ENCODE measurements at regions not wholly inside any gene's neighbourhood (a gene's known extent, or its start where the extent isn't known, plus 50 kb on each side); places are given as distances from the start of the nearest gene placed in this dataset.
A peak's percentile ranks its signal among the peaks of the same experiment; 100 is the strongest.

GRCh38 chr9:95815961-95816360, 59.5 kb upstream of the ERCC6L2 start:
- Histone ChIP-seq H3K4me3 (ENCODE audit: low read length) (no peak overlapping the region), H3K23ac (ENCODE audit: low read length) (no peak overlapping the region), H4K8ac (ENCODE audit: low read depth, low read length) (no peak overlapping the region), H2BK120ac (ENCODE audit: low read depth, low read length) (no peak overlapping the region), H3K18ac (ENCODE audit: low read length) (peak overlapping the region; percentile 12), H3K36me3 (ENCODE audit: control insufficient read depth, insufficient read depth, low read length) (no peaks in the 10 kb centered on the region), H2AK5ac (ENCODE audit: low read length) (no peak overlapping the region), H3K9ac (ENCODE audit: low read length) (no peak overlapping the region), H3K4me1 (ENCODE audit: control insufficient read depth, low read depth, low read length) (peaks cover 11% of the 10 kb centered on the region), H4K5ac (ENCODE audit: low read length) (no peak overlapping the region), H2BK5ac (ENCODE audit: low read length) (no peak overlapping the region), H3K27ac (ENCODE audit: low read depth, low read length) (no peak overlapping the region), H3K56ac (ENCODE audit: low read length) (peak overlapping the region; percentile 53), H3K4ac (ENCODE audit: low read depth, low read length) (no peak overlapping the region), H3K27me3 (ENCODE audit: insufficient read depth, low read length, poor library complexity) (no peaks in the 10 kb centered on the region), H3K4me2 (ENCODE audit: low read length) (no peak overlapping the region), H3K79me1 (ENCODE audit: low read length) (no peaks in the 10 kb centered on the region), H3K79me2 (ENCODE audit: control insufficient read depth, insufficient read depth, low read length) (no peaks in the 10 kb centered on the region), H2BK15ac (replicated peaks; ENCODE audit: low read depth) (no peak overlapping the region)
- DNase-seq: no peak
- no CpG with 5 or more reads among the region's 17 CpGs for WGBS (ENCODE audit: extremely low coverage, insufficient coverage, low lambda C conversion rate)

GRCh38 chr9:95815133-95815532, 60.4 kb upstream of the ERCC6L2 start:
- peak overlapping the region; percentile 1 for H2AK5ac ChIP-seq (ENCODE audit: low read length)

GRCh38 chr9:95813923-95814322, 61.6 kb upstream of the ERCC6L2 start:
- H3K36me3 ChIP-seq (ENCODE audit: control insufficient read depth, insufficient read depth, low read length): no peaks in the 10 kb centered on the region
- peaks cover 8% of the 10 kb centered on the region for H3K4me1 ChIP-seq (ENCODE audit: control insufficient read depth, low read depth, low read length)
- no peak overlapping the region for H3K4me3 ChIP-seq (ENCODE audit: low read length)
- H4K8ac ChIP-seq (ENCODE audit: low read depth, low read length): no peak overlapping the region
- no peak for DNase-seq
- no peak overlapping the region for H3K56ac ChIP-seq (ENCODE audit: low read length)
- H2BK120ac ChIP-seq (ENCODE audit: low read depth, low read length): no peak overlapping the region
- H3K4me2 ChIP-seq (ENCODE audit: low read length): no peak overlapping the region
- no peak overlapping the region for H3K9ac ChIP-seq (ENCODE audit: low read length)
- peak overlapping the region; percentile 52 for H3K27ac ChIP-seq (ENCODE audit: low read depth, low read length)
- H2BK5ac ChIP-seq (ENCODE audit: low read length): no peak overlapping the region
- no peaks in the 10 kb centered on the region for H3K79me2 ChIP-seq (ENCODE audit: control insufficient read depth, insufficient read depth, low read length)
- H4K5ac ChIP-seq (ENCODE audit: low read length): no peak overlapping the region
- no peak overlapping the region for H3K23ac ChIP-seq (ENCODE audit: low read length)
- H2BK15ac ChIP-seq (replicated peaks; ENCODE audit: low read depth): no peak overlapping the region
- no peaks in the 10 kb centered on the region for H3K27me3 ChIP-seq (ENCODE audit: insufficient read depth, low read length, poor library complexity)
- H2AK5ac ChIP-seq (ENCODE audit: low read length): no peak overlapping the region
- peak overlapping the region; percentile 3 for H3K18ac ChIP-seq (ENCODE audit: low read length)
- no peak overlapping the region for H3K4ac ChIP-seq (ENCODE audit: low read depth, low read length)
- no peaks in the 10 kb centered on the region for H3K79me1 ChIP-seq (ENCODE audit: low read length)

More at GRCh38 chr9:95815133-95815532, 60.4 kb upstream of the ERCC6L2 start:
- Histone ChIP-seq H3K4me2 (ENCODE audit: low read length) (no peak overlapping the region), H2BK120ac (ENCODE audit: low read depth, low read length) (no peak overlapping the region), H3K27me3 (ENCODE audit: insufficient read depth, low read length, poor library complexity) (no peaks in the 10 kb centered on the region), H2BK5ac (ENCODE audit: low read length) (peak overlapping the region; percentile 81), H3K4me1 (ENCODE audit: control insufficient read depth, low read depth, low read length) (peaks cover 11% of the 10 kb centered on the region), H4K5ac (ENCODE audit: low read length) (no peak overlapping the region), H3K79me2 (ENCODE audit: control insufficient read depth, insufficient read depth, low read length) (no peaks in the 10 kb centered on the region), H3K79me1 (ENCODE audit: low read length) (no peaks in the 10 kb centered on the region), H3K9ac (ENCODE audit: low read length) (no peak overlapping the region), H3K4ac (ENCODE audit: low read depth, low read length) (no peak overlapping the region), H3K23ac (ENCODE audit: low read length) (no peak overlapping the region), H3K4me3 (ENCODE audit: low read length) (no peak overlapping the region), H3K56ac (ENCODE audit: low read length) (peak overlapping the region; percentile 54), H4K8ac (ENCODE audit: low read depth, low read length) (no peak overlapping the region), H2BK15ac (replicated peaks; ENCODE audit: low read depth) (no peak overlapping the region), H3K18ac (ENCODE audit: low read length) (peak overlapping the region; percentile 51), H3K36me3 (ENCODE audit: control insufficient read depth, insufficient read depth, low read length) (no peaks in the 10 kb centered on the region), H3K27ac (ENCODE audit: low read depth, low read length) (peak overlapping the region; percentile 36)
- no peak for DNase-seq
- WGBS (ENCODE audit: extremely low coverage, insufficient coverage, low lambda C conversion rate): 100% methylated on average over 2 of the region's 17 CpGs

GRCh38 chr9:95810814-95811213, 64.7 kb upstream of the ERCC6L2 start:
- Histone ChIP-seq H3K36me3 (ENCODE audit: control insufficient read depth, insufficient read depth, low read length) (no peaks in the 10 kb centered on the region), H3K4ac (ENCODE audit: low read depth, low read length) (no peak overlapping the region), H3K4me1 (ENCODE audit: control insufficient read depth, low read depth, low read length) (peaks cover 5% of the 10 kb centered on the region), H3K56ac (ENCODE audit: low read length) (no peak overlapping the region), H2AK5ac (ENCODE audit: low read length) (no peak overlapping the region), H4K5ac (ENCODE audit: low read length) (no peak overlapping the region), H3K4me2 (ENCODE audit: low read length) (no peak overlapping the region), H3K4me3 (ENCODE audit: low read length) (no peak overlapping the region), H2BK5ac (ENCODE audit: low read length) (no peak overlapping the region), H3K18ac (ENCODE audit: low read length) (peak overlapping the region; percentile 41), H3K79me1 (ENCODE audit: low read length) (no peaks in the 10 kb centered on the region), H4K8ac (ENCODE audit: low read depth, low read length) (no peak overlapping the region), H3K27ac (ENCODE audit: low read depth, low read length) (no peak overlapping the region), H3K23ac (ENCODE audit: low read length) (no peak overlapping the region), H3K27me3 (ENCODE audit: insufficient read depth, low read length, poor library complexity) (no peaks in the 10 kb centered on the region), H2BK15ac (replicated peaks; ENCODE audit: low read depth) (no peak overlapping the region), H2BK120ac (ENCODE audit: low read depth, low read length) (no peak overlapping the region), H3K9ac (ENCODE audit: low read length) (no peak overlapping the region), H3K79me2 (ENCODE audit: control insufficient read depth, insufficient read depth, low read length) (no peaks in the 10 kb centered on the region)
- DNase-seq: no peak

GRCh38 chr9:95810133-95810532, 65.4 kb upstream of the ERCC6L2 start:
- Histone ChIP-seq H3K23ac (ENCODE audit: low read length) (no peak overlapping the region), H2BK15ac (replicated peaks; ENCODE audit: low read depth) (no peak overlapping the region), H3K4me1 (ENCODE audit: control insufficient read depth, low read depth, low read length) (peaks cover 5% of the 10 kb centered on the region), H4K8ac (ENCODE audit: low read depth, low read length) (no peak overlapping the region), H3K27me3 (ENCODE audit: insufficient read depth, low read length, poor library complexity) (no peaks in the 10 kb centered on the region), H3K79me1 (ENCODE audit: low read length) (no peaks in the 10 kb centered on the region), H3K56ac (ENCODE audit: low read length) (no peak overlapping the region), H2BK5ac (ENCODE audit: low read length) (no peak overlapping the region), H3K4ac (ENCODE audit: low read depth, low read length) (no peak overlapping the region), H3K27ac (ENCODE audit: low read depth, low read length) (no peak overlapping the region), H3K79me2 (ENCODE audit: control insufficient read depth, insufficient read depth, low read length) (no peaks in the 10 kb centered on the region), H3K36me3 (ENCODE audit: control insufficient read depth, insufficient read depth, low read length) (no peaks in the 10 kb centered on the region), H2BK120ac (ENCODE audit: low read depth, low read length) (no peak overlapping the region), H2AK5ac (ENCODE audit: low read length) (no peak overlapping the region), H4K5ac (ENCODE audit: low read length) (no peak overlapping the region), H3K4me3 (ENCODE audit: low read length) (no peak overlapping the region), H3K4me2 (ENCODE audit: low read length) (no peak overlapping the region), H3K18ac (ENCODE audit: low read length) (no peak overlapping the region), H3K9ac (ENCODE audit: low read length) (no peak overlapping the region)
- no CpG with 5 or more reads among the region's 3 CpGs for WGBS (ENCODE audit: extremely low coverage, insufficient coverage, low lambda C conversion rate)
- no peak for DNase-seq

- no peak overlapping the region for H3K4me3 ChIP-seq (ENCODE audit: low read length)
- H2BK5ac ChIP-seq (ENCODE audit: low read length): no peak overlapping the region
- no peaks in the 10 kb centered on the region for H3K27me3 ChIP-seq (ENCODE audit: insufficient read depth, low read length, poor library complexity)
- H2BK120ac ChIP-seq (ENCODE audit: low read depth, low read length): no peak overlapping the region
- no CpG with 5 or more reads among the region's 2 CpGs for WGBS (ENCODE audit: extremely low coverage, insufficient coverage, low lambda C conversion rate)
- no peaks in the 10 kb centered on the region for H3K79me2 ChIP-seq (ENCODE audit: control insufficient read depth, insufficient read depth, low read length)
- no peak overlapping the region for H2AK5ac ChIP-seq (ENCODE audit: low read length)
- no peak overlapping the region for H4K8ac ChIP-seq (ENCODE audit: low read depth, low read length)
- no peak overlapping the region for H3K4ac ChIP-seq (ENCODE audit: low read depth, low read length)
- H4K5ac ChIP-seq (ENCODE audit: low read length): no peak overlapping the region
- H2BK15ac ChIP-seq (replicated peaks; ENCODE audit: low read depth): no peak overlapping the region
- H3K23ac ChIP-seq (ENCODE audit: low read length): no peak overlapping the region
- H3K4me1 ChIP-seq (ENCODE audit: control insufficient read depth, low read depth, low read length): peaks cover under 1% of the 10 kb centered on the region
- H3K56ac ChIP-seq (ENCODE audit: low read length): no peak overlapping the region
- H3K36me3 ChIP-seq (ENCODE audit: control insufficient read depth, insufficient read depth, low read length): no peaks in the 10 kb centered on the region
- H3K4me2 ChIP-seq (ENCODE audit: low read length): no peak overlapping the region
- H3K79me1 ChIP-seq (ENCODE audit: low read length): no peaks in the 10 kb centered on the region
- H3K18ac ChIP-seq (ENCODE audit: low read length): no peak overlapping the region
- no peak overlapping the region for H3K9ac ChIP-seq (ENCODE audit: low read length)
- no peak for DNase-seq
- no peak overlapping the region for H3K27ac ChIP-seq (ENCODE audit: low read depth, low read length)
Observed at GRCh38 chr9:95809686-95810085, 65.8 kb upstream of the ERCC6L2 start.
